Erythroblast (primary cell): ENCODE measurements at regions not wholly inside any gene's neighbourhood (a gene's known extent, or its start where the extent isn't known, plus 50 kb on each side); places are given as distances from the start of the nearest gene placed in this dataset.

Experiments used
- GATA1 ChIP-seq: IDR thresholded peaks from 2 replicates; pipeline ENCODE4 v1.6.1; 2011; ENCODE audit warnings: low read depth, mild to moderate bottlenecking, control low read depth, low read length, moderate library complexity
- POLR2A ChIP-seq: IDR thresholded peaks from 2 replicates; pipeline ENCODE4 v1.6.1; 2011; ENCODE audit warnings: mild to moderate bottlenecking, low read length

DNA sequence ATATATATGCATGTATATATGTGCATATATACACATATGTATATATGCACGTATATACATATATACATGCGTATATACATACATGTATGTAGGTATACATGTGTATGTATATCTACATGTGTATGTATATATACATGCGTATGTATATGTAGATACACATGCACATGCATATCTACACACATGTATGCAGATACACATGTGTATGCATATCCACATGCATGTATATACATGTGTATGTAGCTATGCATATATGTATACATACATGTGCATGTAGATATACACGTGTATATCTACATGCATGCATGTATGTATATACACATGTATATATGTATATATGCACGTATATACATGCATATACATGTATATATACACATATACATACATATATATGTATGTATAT is 95.8 kb upstream of the STEAP4 start:
- TF ChIP-seq POLR2A (no peak), GATA1 (no peak)
